OCI-LY1 (cell line): ENCODE measurements at regions not wholly inside any gene's neighbourhood (a gene's known extent, or its start where the extent isn't known, plus 50 kb on each side); places are given as distances from the start of the nearest gene placed in this dataset.
"Not testable (repeated sequence)": the region's sequence is repeated elsewhere in the genome, so short reads cannot be mapped to it uniquely, and the experiment has no call there.

Experiments used
- H2AFZ ChIP-seq: fragments of 200-600 bp; sonication (generic), shearing (Covaris generic); 2 replicates; pipeline ENCODE4 v1.6.0; 2014; ENCODE audit warnings: antibody characterized with exemption, mild to moderate bottlenecking, low read length
- H3F3A ChIP-seq: fragments of 200-600 bp; sonication (generic), shearing (Covaris generic); 2 replicates; pipeline ENCODE4 v1.6.0; 2014; ENCODE audit warnings: mild to moderate bottlenecking, antibody characterized with exemption, low read length, moderate library complexity; ENCODE audit not compliant: insufficient read depth
- H3K27ac ChIP-seq: fragments of 200-600 bp; sonication (generic); 2 replicates; pipeline ENCODE4 v1.5.1; 2014; ENCODE audit warnings: low read length, mixed run types, mild to moderate bottlenecking, low read depth; ENCODE audit not compliant: poor library complexity, severe bottlenecking
- H3K27me3 ChIP-seq: fragments of 200-600 bp; sonication (generic); 2 replicates; pipeline ENCODE4 v1.6.0; 2014; ENCODE audit warnings: antibody characterized with exemption, mild to moderate bottlenecking, low read length, moderate library complexity; ENCODE audit not compliant: insufficient read depth
- H3K36me3 ChIP-seq: fragments of 200-600 bp; sonication (generic); 2 replicates; pipeline ENCODE4 v1.6.1; 2014; ENCODE audit warnings: mild to moderate bottlenecking, antibody characterized with exemption, low read length, moderate library complexity, mixed read lengths; ENCODE audit not compliant: insufficient read depth
- H3K4me1 ChIP-seq: fragments of 200-600 bp; sonication (generic); 2 replicates; pipeline ENCODE4 v1.5.1; 2014; ENCODE audit warnings: mild to moderate bottlenecking, low read length, moderate library complexity; ENCODE audit not compliant: insufficient read depth, severe bottlenecking
- H3K4me2 ChIP-seq: fragments of 200-600 bp; sonication (generic), shearing (Covaris generic); 2 replicates; pipeline ENCODE4 v1.6.1; 2014; ENCODE audit warnings: low read length
- H3K4me3 ChIP-seq: fragments of 200-600 bp; sonication (generic); 2 replicates; pipeline ENCODE4 v1.5.1; 2014; ENCODE audit warnings: low read length, low read depth, mild to moderate bottlenecking, mixed read lengths; ENCODE audit not compliant: poor library complexity, severe bottlenecking
- H3K79me2 ChIP-seq: fragments of 200-600 bp; shearing (Covaris generic); 2 replicates; pipeline ENCODE4 v1.6.1; 2016; ENCODE audit warnings: mixed run types, low read length, mixed read lengths; ENCODE audit not compliant: insufficient read depth
- H3K9ac ChIP-seq: fragments of 200-600 bp; sonication (generic), shearing (Covaris generic); 2 replicates; pipeline ENCODE4 v1.6.1; 2014; ENCODE audit warnings: mild to moderate bottlenecking, low read length, mixed read lengths
- H3K9me2 ChIP-seq: fragments of 200-600 bp; sonication (generic), shearing (Covaris generic); 2 replicates; pipeline ENCODE4 v1.6.1; 2014; ENCODE audit warnings: low read depth, mild to moderate bottlenecking, low read length, mixed read lengths
- H3K9me3 ChIP-seq: fragments of 200-600 bp; shearing (Covaris generic); 2 replicates; pipeline ENCODE4 v1.6.1; 2014; ENCODE audit warnings: low read length, mixed read lengths
- H4K20me1 ChIP-seq: fragments of 200-600 bp; sonication (generic), shearing (Covaris generic); 2 replicates; pipeline ENCODE4 v1.6.0; 2016; ENCODE audit warnings: mild to moderate bottlenecking, low read length; ENCODE audit not compliant: insufficient read depth

- H3K4me2 ChIP-seq, H3K4me3 ChIP-seq, H3K4me1 ChIP-seq, H4K20me1 ChIP-seq, H2AFZ ChIP-seq, H3K9me3 ChIP-seq, H3K9ac ChIP-seq, H3K27ac ChIP-seq, H3K9me2 ChIP-seq, H3F3A ChIP-seq, H3K27me3 ChIP-seq, H3K36me3 ChIP-seq, H3K79me2 ChIP-seq: not testable (repeated sequence)
Measured at GRCh38 chr2:91580043-91580442, 2888.6 kb downstream of the RPIA start.

GRCh38 chr2:91587098-91587497 lies 2895.6 kb downstream of the RPIA start:
- not testable (repeated sequence) for H3K27ac ChIP-seq, H3F3A ChIP-seq, H3K9ac ChIP-seq, H3K9me2 ChIP-seq, H3K79me2 ChIP-seq, H3K27me3 ChIP-seq, H3K4me1 ChIP-seq, H3K9me3 ChIP-seq, H3K36me3 ChIP-seq, H3K4me2 ChIP-seq, H3K4me3 ChIP-seq, H2AFZ ChIP-seq, H4K20me1 ChIP-seq

DNA sequence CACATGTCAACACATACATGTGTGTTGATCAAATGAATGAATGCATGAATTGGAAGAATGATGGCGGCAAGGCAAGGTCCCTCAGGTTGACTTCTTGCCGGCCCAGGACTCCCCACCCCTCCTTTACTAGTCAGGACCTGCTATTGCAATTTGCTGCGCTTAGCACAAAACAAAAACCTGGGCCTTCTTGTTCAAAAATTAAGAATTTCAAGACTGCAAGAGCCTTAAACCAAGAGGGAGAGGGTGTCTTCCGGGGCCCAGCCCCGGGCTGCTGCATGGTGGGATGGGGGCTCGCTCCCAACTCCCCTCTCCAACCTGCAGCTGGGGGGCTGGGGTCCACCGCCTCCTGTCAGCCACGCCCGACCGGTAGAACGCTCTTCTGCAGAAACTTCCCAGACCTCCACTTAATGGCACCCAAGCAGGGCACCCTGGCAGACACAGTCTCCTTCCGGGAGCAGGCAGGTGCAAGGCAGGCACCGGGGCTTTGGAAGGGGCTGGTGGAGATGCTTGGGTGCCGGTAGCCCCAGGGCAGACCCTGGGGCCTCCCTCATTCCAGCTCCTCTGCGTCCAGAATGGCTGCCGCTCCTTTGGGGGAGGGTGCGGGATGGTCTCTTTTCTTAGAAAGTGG lies 2896.5 kb downstream of the RPIA start:
- not testable (repeated sequence) for H3K4me1 ChIP-seq, H3K4me3 ChIP-seq, H3K9me2 ChIP-seq, H3K27ac ChIP-seq, H3K27me3 ChIP-seq, H2AFZ ChIP-seq, H3K9me3 ChIP-seq, H3K79me2 ChIP-seq, H3F3A ChIP-seq, H3K4me2 ChIP-seq, H4K20me1 ChIP-seq, H3K36me3 ChIP-seq, H3K9ac ChIP-seq

- H3K9ac ChIP-seq, H3K4me1 ChIP-seq, H3K27ac ChIP-seq, H3K36me3 ChIP-seq, H3F3A ChIP-seq, H3K79me2 ChIP-seq, H3K9me3 ChIP-seq, H3K4me2 ChIP-seq, H3K4me3 ChIP-seq, H3K27me3 ChIP-seq, H2AFZ ChIP-seq, H3K9me2 ChIP-seq, H4K20me1 ChIP-seq: not testable (repeated sequence)
Measured at GRCh38 chr2:91588782-91589223, 2897.3 kb downstream of the RPIA start.

GRCh38 chr2:91589454-91590328 lies 2898.2 kb downstream of the RPIA start:
- not testable (repeated sequence) for H3K27me3 ChIP-seq, H3K9me3 ChIP-seq, H3K4me1 ChIP-seq, H3K9ac ChIP-seq, H3F3A ChIP-seq, H3K4me2 ChIP-seq, H3K36me3 ChIP-seq, H3K79me2 ChIP-seq, H2AFZ ChIP-seq, H3K27ac ChIP-seq, H3K4me3 ChIP-seq, H4K20me1 ChIP-seq, H3K9me2 ChIP-seq

DNA sequence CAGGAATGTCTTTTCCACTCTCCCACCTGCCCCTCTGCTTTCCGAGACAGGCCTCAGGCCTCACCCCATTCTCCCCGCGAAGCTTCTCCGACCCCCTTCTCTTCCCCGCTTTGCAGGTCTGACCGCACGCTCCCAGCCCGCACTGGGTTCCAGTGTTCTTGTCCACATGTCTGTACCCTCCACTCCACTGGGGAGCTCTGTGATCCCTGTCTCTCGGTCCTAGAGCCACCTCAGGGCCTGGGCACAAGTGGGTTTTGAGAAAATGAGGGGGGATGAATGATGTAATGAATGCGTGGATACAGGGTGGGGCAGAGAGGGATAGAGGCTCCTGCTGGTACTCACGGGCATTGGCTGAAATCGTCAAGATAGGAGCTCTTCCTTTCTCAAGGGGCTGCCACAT lies 2898.9 kb downstream of the RPIA start:
- H4K20me1 ChIP-seq, H3K9me3 ChIP-seq: not testable (repeated sequence)

GRCh38 chr2:91591066-91591465 lies 2899.6 kb downstream of the RPIA start:
- not testable (repeated sequence) for H3K4me2 ChIP-seq, H3K27ac ChIP-seq, H4K20me1 ChIP-seq, H3K79me2 ChIP-seq, H3K36me3 ChIP-seq, H3F3A ChIP-seq, H3K9me2 ChIP-seq, H3K27me3 ChIP-seq, H2AFZ ChIP-seq, H3K4me3 ChIP-seq, H3K4me1 ChIP-seq, H3K9me3 ChIP-seq, H3K9ac ChIP-seq

More for the DNA sequence above, 2898.9 kb downstream of the RPIA start:
- not testable (repeated sequence) for H3K79me2 ChIP-seq, H3K4me1 ChIP-seq, H3K4me3 ChIP-seq, H2AFZ ChIP-seq, H3K9me2 ChIP-seq, H3K27me3 ChIP-seq, H3K27ac ChIP-seq, H3K9ac ChIP-seq, H3K4me2 ChIP-seq, H3F3A ChIP-seq, H3K36me3 ChIP-seq
